ENCODE measurements at regions not wholly inside any gene's neighbourhood (a gene's known extent, or its start where the extent isn't known, plus 50 kb on each side); places are given as distances from the start of the nearest gene placed in this dataset.

DNA sequence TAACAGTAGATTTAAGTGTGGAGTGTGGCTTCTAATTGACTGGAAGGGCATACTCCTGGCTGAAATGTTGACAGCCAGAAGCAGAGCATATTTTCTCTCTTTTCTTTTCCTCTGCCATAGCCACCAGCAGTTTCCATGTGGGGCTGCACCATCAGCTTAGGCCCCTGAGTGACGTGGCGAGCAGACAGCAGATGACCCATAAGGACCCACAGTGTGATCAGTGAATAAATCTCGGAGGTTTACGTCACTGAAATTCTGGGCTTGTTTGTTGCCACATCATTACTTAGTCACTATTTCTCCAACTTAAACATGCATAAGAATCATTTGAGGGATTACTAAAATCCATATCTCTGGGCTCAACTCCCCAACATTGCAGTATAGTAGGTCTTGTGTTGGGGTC lies 549.7 kb upstream of the TMEM132C start (continued):
- TF ChIP-seq, protein P1, sequence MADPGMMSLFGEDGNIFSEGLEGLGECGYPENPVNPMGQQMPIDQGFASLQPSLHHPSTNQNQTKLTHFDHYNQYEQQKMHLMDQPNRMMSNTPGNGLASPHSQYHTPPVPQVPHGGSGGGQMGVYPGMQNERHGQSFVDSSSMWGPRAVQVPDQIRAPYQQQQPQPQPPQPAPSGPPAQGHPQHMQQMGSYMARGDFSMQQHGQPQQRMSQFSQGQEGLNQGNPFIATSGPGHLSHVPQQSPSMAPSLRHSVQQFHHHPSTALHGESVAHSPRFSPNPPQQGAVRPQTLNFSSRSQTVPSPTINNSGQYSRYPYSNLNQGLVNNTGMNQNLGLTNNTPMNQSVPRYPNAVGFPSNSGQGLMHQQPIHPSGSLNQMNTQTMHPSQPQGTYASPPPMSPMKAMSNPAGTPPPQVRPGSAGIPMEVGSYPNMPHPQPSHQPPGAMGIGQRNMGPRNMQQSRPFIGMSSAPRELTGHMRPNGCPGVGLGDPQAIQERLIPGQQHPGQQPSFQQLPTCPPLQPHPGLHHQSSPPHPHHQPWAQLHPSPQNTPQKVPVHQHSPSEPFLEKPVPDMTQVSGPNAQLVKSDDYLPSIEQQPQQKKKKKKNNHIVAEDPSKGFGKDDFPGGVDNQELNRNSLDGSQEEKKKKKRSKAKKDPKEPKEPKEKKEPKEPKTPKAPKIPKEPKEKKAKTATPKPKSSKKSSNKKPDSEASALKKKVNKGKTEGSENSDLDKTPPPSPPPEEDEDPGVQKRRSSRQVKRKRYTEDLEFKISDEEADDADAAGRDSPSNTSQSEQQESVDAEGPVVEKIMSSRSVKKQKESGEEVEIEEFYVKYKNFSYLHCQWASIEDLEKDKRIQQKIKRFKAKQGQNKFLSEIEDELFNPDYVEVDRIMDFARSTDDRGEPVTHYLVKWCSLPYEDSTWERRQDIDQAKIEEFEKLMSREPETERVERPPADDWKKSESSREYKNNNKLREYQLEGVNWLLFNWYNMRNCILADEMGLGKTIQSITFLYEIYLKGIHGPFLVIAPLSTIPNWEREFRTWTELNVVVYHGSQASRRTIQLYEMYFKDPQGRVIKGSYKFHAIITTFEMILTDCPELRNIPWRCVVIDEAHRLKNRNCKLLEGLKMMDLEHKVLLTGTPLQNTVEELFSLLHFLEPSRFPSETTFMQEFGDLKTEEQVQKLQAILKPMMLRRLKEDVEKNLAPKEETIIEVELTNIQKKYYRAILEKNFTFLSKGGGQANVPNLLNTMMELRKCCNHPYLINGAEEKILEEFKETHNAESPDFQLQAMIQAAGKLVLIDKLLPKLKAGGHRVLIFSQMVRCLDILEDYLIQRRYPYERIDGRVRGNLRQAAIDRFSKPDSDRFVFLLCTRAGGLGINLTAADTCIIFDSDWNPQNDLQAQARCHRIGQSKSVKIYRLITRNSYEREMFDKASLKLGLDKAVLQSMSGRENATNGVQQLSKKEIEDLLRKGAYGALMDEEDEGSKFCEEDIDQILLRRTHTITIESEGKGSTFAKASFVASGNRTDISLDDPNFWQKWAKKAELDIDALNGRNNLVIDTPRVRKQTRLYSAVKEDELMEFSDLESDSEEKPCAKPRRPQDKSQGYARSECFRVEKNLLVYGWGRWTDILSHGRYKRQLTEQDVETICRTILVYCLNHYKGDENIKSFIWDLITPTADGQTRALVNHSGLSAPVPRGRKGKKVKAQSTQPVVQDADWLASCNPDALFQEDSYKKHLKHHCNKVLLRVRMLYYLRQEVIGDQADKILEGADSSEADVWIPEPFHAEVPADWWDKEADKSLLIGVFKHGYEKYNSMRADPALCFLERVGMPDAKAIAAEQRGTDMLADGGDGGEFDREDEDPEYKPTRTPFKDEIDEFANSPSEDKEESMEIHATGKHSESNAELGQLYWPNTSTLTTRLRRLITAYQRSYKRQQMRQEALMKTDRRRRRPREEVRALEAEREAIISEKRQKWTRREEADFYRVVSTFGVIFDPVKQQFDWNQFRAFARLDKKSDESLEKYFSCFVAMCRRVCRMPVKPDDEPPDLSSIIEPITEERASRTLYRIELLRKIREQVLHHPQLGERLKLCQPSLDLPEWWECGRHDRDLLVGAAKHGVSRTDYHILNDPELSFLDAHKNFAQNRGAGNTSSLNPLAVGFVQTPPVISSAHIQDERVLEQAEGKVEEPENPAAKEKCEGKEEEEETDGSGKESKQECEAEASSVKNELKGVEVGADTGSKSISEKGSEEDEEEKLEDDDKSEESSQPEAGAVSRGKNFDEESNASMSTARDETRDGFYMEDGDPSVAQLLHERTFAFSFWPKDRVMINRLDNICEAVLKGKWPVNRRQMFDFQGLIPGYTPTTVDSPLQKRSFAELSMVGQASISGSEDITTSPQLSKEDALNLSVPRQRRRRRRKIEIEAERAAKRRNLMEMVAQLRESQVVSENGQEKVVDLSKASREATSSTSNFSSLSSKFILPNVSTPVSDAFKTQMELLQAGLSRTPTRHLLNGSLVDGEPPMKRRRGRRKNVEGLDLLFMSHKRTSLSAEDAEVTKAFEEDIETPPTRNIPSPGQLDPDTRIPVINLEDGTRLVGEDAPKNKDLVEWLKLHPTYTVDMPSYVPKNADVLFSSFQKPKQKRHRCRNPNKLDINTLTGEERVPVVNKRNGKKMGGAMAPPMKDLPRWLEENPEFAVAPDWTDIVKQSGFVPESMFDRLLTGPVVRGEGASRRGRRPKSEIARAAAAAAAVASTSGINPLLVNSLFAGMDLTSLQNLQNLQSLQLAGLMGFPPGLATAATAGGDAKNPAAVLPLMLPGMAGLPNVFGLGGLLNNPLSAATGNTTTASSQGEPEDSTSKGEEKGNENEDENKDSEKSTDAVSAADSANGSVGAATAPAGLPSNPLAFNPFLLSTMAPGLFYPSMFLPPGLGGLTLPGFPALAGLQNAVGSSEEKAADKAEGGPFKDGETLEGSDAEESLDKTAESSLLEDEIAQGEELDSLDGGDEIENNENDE (IDR thresholded peaks at IDR 0.05; ENCODE audit: insufficient replicate concordance, low read length) = no peak
- TF ChIP-seq, protein P2, sequence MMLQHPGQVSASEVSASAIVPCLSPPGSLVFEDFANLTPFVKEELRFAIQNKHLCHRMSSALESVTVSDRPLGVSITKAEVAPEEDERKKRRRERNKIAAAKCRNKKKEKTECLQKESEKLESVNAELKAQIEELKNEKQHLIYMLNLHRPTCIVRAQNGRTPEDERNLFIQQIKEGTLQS (IDR thresholded peaks at IDR 0.05; ENCODE audit: insufficient read depth, low read depth, low read length) = no peak
- TF ChIP-seq RBBP5 (IDR thresholded peaks at IDR 0.05; ENCODE audit: borderline replicate concordance, low read depth, low read length) = no peak
- TF ChIP-seq YY1 (IDR thresholded peaks at IDR 0.05; ENCODE audit: low read depth, low read length) = no peak
- TF ChIP-seq EZH2 (IDR thresholded peaks at IDR 0.05; ENCODE audit: low read depth, low read length, severe bottlenecking) = no peak
- no peak for TF ChIP-seq POU5F1 (IDR thresholded peaks at IDR 0.05; ENCODE audit: low read depth, low read length)
- TF ChIP-seq TEAD4 (IDR thresholded peaks at IDR 0.05; ENCODE audit: low read depth, low read length) = no peak
